WERI-Rb-1 (cell line): ENCODE measurements at regions not wholly inside any gene's neighbourhood (a gene's known extent, or its start where the extent isn't known, plus 50 kb on each side); places are given as distances from the start of the nearest gene placed in this dataset.

Experiments used
- DNase-seq: peaks from one replicate; pipeline ENCODE4 v3.0.0-alpha.2; 2020
- H3K27ac ChIP-seq: fragments of 250-450 bp; sonication (Bioruptor Pico); 2 replicates; pipeline ENCODE4 v1.5.1; 2020; ENCODE audit warnings: mild to moderate bottlenecking, moderate library complexity
- H3K27me3 ChIP-seq: fragments of 250-450 bp; sonication (Bioruptor Pico); 2 replicates; pipeline ENCODE4 v1.5.1; 2021; ENCODE audit warnings: mild to moderate bottlenecking, low read depth, moderate library complexity; ENCODE audit not compliant: insufficient read depth, severe bottlenecking
- H3K36me3 ChIP-seq: fragments of 250-450 bp; sonication (Bioruptor Pico); 2 replicates; pipeline ENCODE4 v1.5.1; 2020; ENCODE audit warnings: mild to moderate bottlenecking, moderate library complexity
- H3K4me3 ChIP-seq: 2 replicates; pipeline ENCODE4 v1.5.1; 2011; ENCODE audit warnings: low read depth, mild to moderate bottlenecking, control low read depth, low read length
- H3K9me3 ChIP-seq: fragments of 250-450 bp; sonication (Bioruptor Pico); 2 replicates; pipeline ENCODE4 v1.5.1; 2021; ENCODE audit warnings: mild to moderate bottlenecking, moderate library complexity; ENCODE audit not compliant: severe bottlenecking
- CTCF ChIP-seq: IDR thresholded peaks from 2 replicates; pipeline ENCODE4 v1.5.1; 2011; ENCODE audit warnings: low read depth, mild to moderate bottlenecking, control low read depth, inconsistent platforms, low read length

DNA sequence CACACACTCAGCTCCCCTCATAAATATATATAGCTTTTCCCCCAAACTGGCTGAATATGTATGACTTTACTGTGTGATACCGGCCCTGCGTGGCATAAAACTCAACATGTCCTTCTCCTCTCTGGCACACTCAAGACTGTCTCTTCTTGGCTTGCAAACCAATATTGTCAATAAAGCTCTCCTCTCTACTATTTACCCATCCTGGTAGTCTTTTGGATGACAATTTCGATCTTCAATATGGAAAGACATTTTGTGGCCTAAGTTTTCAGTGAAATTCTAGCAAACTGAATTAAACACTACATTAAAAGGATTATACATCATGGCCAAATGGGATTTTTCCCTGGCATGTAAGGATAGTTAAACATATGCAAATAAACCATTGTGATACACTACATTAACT lies 1255.9 kb downstream of the JRKL start:
- Histone ChIP-seq H3K27me3 (no peaks in the 10 kb centered on the region), H3K36me3 (no peaks in the 10 kb centered on the region), H3K4me3 (no peak overlapping the region), H3K9me3 (peaks cover 6% of the 10 kb centered on the region), H3K27ac (no peak overlapping the region)
- no peak for TF ChIP-seq CTCF
- DNase-seq: no peak

DNA sequence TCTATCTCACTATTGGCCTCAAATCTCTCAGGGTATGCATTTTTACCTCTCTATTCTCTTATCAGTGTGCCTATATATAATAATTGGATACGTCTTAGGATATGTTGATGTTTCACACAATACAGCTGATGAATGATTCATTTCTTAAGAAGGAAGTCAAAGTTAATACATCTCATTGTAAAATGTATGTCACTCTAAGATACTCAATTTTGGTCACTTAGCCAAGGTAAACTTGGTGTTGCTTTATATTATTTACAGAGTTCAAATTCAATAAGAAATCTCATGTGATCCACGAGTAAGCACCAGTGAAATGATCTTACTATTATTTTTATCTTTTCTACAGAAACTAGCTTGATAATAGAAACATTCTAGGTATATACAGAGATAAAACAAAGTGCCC lies 1266.5 kb downstream of the JRKL start:
- Histone ChIP-seq H3K4me3 (no peak overlapping the region), H3K36me3 (no peaks in the 10 kb centered on the region), H3K27ac (no peak overlapping the region), H3K9me3 (no peaks in the 10 kb centered on the region), H3K27me3 (no peaks in the 10 kb centered on the region)
- DNase-seq: no peak
- TF ChIP-seq CTCF: no peak

DNA sequence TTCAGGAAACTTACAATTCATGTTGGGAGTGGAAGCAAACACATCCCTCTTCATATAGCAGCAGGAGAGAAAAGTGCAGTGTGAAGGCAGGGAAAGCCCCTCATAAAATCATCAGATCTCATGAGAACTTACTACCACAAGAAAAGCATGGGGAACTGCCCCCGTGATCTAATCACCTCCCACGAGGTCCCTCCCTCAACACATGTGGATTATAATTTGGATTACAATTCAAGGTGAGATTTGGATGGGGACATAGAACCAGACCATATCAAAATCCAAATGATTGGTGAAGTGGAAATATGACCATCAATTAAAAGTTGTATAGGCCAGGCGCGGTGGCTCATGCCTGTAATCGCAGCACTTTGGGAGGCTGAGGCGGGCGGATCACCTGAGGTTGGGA lies 1268.0 kb downstream of the JRKL start:
- Histone ChIP-seq H3K36me3 (no peaks in the 10 kb centered on the region), H3K27me3 (no peaks in the 10 kb centered on the region), H3K4me3 (no peak overlapping the region), H3K9me3 (no peaks in the 10 kb centered on the region), H3K27ac (no peak overlapping the region)
- no peak for DNase-seq
- TF ChIP-seq CTCF: no peak

DNA sequence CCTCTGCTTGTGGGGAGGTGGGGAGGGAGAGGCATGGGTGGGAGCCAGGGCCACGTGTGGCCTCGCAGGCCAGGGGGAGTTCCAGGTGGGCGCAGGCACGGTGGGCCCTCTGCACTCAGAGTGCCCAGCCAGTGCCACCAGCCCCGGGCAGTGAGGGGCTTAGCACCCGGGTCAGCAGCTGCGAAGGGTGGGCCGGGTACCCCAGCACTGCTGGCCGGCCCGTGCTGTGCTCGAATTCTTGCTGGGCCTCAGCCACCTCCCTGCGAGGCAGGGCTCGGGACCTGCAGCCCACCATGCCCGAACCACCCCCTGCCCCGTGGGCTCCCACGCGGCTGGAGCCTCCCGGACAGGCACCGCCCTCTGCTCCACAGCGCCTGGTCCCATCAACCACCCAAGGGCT lies 1277.2 kb downstream of the JRKL start:
- Histone ChIP-seq H3K27me3 (no peaks in the 10 kb centered on the region), H3K27ac (no peak overlapping the region), H3K36me3 (no peaks in the 10 kb centered on the region), H3K4me3 (no peak overlapping the region), H3K9me3 (no peaks in the 10 kb centered on the region)
- no peak for TF ChIP-seq CTCF
- DNase-seq: no peak

DNA sequence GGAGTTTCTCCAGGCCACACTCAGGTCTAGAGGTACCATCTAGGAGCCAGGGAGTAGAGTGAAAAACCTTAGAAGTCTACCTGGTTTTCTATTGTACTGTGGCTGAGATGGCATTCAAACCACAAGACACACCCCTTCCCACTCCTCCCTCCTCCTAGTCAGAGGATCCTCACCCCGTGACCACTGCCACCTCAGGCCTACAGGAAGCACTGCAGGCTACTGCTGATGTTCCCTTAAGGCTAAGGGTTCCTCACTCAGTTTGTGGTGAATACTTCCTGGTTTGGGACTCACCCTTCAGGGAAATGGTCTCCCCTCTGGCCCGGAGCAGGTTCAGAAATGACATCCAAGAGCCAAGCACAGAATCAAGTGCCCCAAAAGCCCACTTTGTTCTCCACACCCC lies 1293.9 kb downstream of the JRKL start:
- no peaks in the 10 kb centered on the region for H3K9me3 ChIP-seq
- no peak overlapping the region for H3K4me3 ChIP-seq
- no peaks in the 10 kb centered on the region for H3K27me3 ChIP-seq
- H3K36me3 ChIP-seq: no peaks in the 10 kb centered on the region
- peak; percentile 26 for DNase-seq
- 0 out of 2 replicates have a peak, but pooled peaks have one; percentile 2 for TF ChIP-seq CTCF
- H3K27ac ChIP-seq: no peak overlapping the region
